ENCODE measurements at regions not wholly inside any gene's neighbourhood (a gene's known extent, or its start where the extent isn't known, plus 50 kb on each side); places are given as distances from the start of the nearest gene placed in this dataset.

- TF ChIP-seq CTCF (IDR thresholded peaks at IDR 0.05; ENCODE audit: extremely low read depth, insufficient read depth, missing control alignments) = no peak
- in situ Hi-C loops (cut with MboI; ENCODE audit: low pct_unique_long_range_greater_than_20kb, low sequenced_read_pairs, unreplicated experiment) = no loop called here
Measured at GRCh38 chr18:27278131-27278530, 93.0 kb upstream of the CHST9 start.

GRCh38 chr18:27277554-27277953 lies 92.4 kb upstream of the CHST9 start:
- TF ChIP-seq CTCF (IDR thresholded peaks at IDR 0.05; ENCODE audit: extremely low read depth, insufficient read depth, missing control alignments) = no peak
- in situ Hi-C loops (cut with MboI; ENCODE audit: low pct_unique_long_range_greater_than_20kb, low sequenced_read_pairs, unreplicated experiment) = no loop called here

More at GRCh38 chr18:27278131-27278530, 93.0 kb upstream of the CHST9 start:
- DNase-seq (ENCODE audit: low spot score) = no peak

GRCh38 chr18:27276886-27277285 lies 91.8 kb upstream of the CHST9 start:
- in situ Hi-C loops (cut with MboI; ENCODE audit: low pct_unique_long_range_greater_than_20kb, low sequenced_read_pairs, unreplicated experiment) = no loop called here
- TF ChIP-seq CTCF (IDR thresholded peaks at IDR 0.05; ENCODE audit: extremely low read depth, insufficient read depth, missing control alignments) = no peak
- DNase-seq (ENCODE audit: low spot score) = no peak

More at GRCh38 chr18:27277554-27277953, 92.4 kb upstream of the CHST9 start:
- no peak for DNase-seq (ENCODE audit: low spot score)

GRCh38 chr18:27276479-27276878 lies 91.4 kb upstream of the CHST9 start:
- no peak for DNase-seq (ENCODE audit: low spot score)
- TF ChIP-seq CTCF (IDR thresholded peaks at IDR 0.05; ENCODE audit: extremely low read depth, insufficient read depth, missing control alignments) = no peak
- in situ Hi-C loops (cut with MboI; ENCODE audit: low pct_unique_long_range_greater_than_20kb, low sequenced_read_pairs, unreplicated experiment) = no loop called here

GRCh38 chr18:27274901-27275300 lies 89.8 kb upstream of the CHST9 start:
- DNase-seq (ENCODE audit: low spot score) = no peak
- no peak for TF ChIP-seq CTCF (IDR thresholded peaks at IDR 0.05; ENCODE audit: extremely low read depth, insufficient read depth, missing control alignments)
- in situ Hi-C loops (cut with MboI; ENCODE audit: low pct_unique_long_range_greater_than_20kb, low sequenced_read_pairs, unreplicated experiment) = no loop called here

- TF ChIP-seq CTCF (IDR thresholded peaks at IDR 0.05; ENCODE audit: extremely low read depth, insufficient read depth, missing control alignments) = no peak
- in situ Hi-C loops (cut with MboI; ENCODE audit: low pct_unique_long_range_greater_than_20kb, low sequenced_read_pairs, unreplicated experiment) = no loop called here
- DNase-seq (ENCODE audit: low spot score) = no peak
Measured at GRCh38 chr18:27270508-27270907, 85.4 kb upstream of the CHST9 start.

- no peak for TF ChIP-seq CTCF (IDR thresholded peaks at IDR 0.05; ENCODE audit: extremely low read depth, insufficient read depth, missing control alignments)
Measured at GRCh38 chr18:27263369-27263768, 78.3 kb upstream of the CHST9 start.

More at GRCh38 chr18:27263369-27263768, 78.3 kb upstream of the CHST9 start:
- in situ Hi-C loops (cut with MboI; ENCODE audit: low pct_unique_long_range_greater_than_20kb, low sequenced_read_pairs, unreplicated experiment) = no loop called here
- no peak for DNase-seq (ENCODE audit: low spot score)
